ENCODE measurements at regions not wholly inside any gene's neighbourhood (a gene's known extent, or its start where the extent isn't known, plus 50 kb on each side); places are given as distances from the start of the nearest gene placed in this dataset.

GRCh38 chr15:93235926-93236780, 147.1 kb upstream of the RGMA start:
- no peak for TF ChIP-seq POLR2A (IDR thresholded peaks at IDR 0.05; ENCODE audit: low read depth, low read length)
- TF ChIP-seq POLR2AphosphoS5 (IDR thresholded peaks at IDR 0.05; ENCODE audit: low read depth, low read length): no peak
- TF ChIP-seq TAF1 (IDR thresholded peaks at IDR 0.05; ENCODE audit: borderline replicate concordance, low read depth, low read length): no peak
